ENCODE measurements at regions not wholly inside any gene's neighbourhood (a gene's known extent, or its start where the extent isn't known, plus 50 kb on each side); places are given as distances from the start of the nearest gene placed in this dataset.

- no peak for TF ChIP-seq CTCF (IDR thresholded peaks at IDR 0.05; ENCODE audit: extremely low read depth, low read depth, low read length)
- Histone ChIP-seq H3K9me3 (ENCODE audit: low read depth, low read length) (no peaks in the 10 kb centered on the region), H4K20me1 (ENCODE audit: insufficient read depth, low read length) (no peaks in the 10 kb centered on the region), H3K4me1 (ENCODE audit: insufficient read depth, low read length) (no peaks in the 10 kb centered on the region), H2AFZ (ENCODE audit: low read length) (no peak overlapping the region), H3K27ac (ENCODE audit: low read depth, low read length) (no peak overlapping the region), H3K79me2 (ENCODE audit: insufficient read depth, low read length) (no peaks in the 10 kb centered on the region), H3K4me3 (ENCODE audit: insufficient read depth, low read length) (no peak overlapping the region), H3K27me3 (ENCODE audit: insufficient read depth, low read length) (no peaks in the 10 kb centered on the region), H3K4me2 (ENCODE audit: insufficient read depth, low read length) (no peak overlapping the region), H3K36me3 (ENCODE audit: insufficient read depth, low read length) (no peaks in the 10 kb centered on the region)
- DNase-seq (ENCODE audit: insufficient read length, low spot score, missing footprints), result no peak
Measured at GRCh38 chrX:123072686-123073385, 111.2 kb upstream of the GRIA3 start.

GRCh38 chrX:123075947-123076561 is 108.0 kb upstream of the GRIA3 start:
- Histone ChIP-seq H3K9me3 (ENCODE audit: low read depth, low read length) (no peaks in the 10 kb centered on the region), H3K36me3 (ENCODE audit: insufficient read depth, low read length) (no peaks in the 10 kb centered on the region), H3K4me2 (ENCODE audit: insufficient read depth, low read length) (no peak overlapping the region), H3K4me3 (ENCODE audit: insufficient read depth, low read length) (no peak overlapping the region), H3K4me1 (ENCODE audit: insufficient read depth, low read length) (no peaks in the 10 kb centered on the region), H2AFZ (ENCODE audit: low read length) (no peak overlapping the region), H3K79me2 (ENCODE audit: insufficient read depth, low read length) (no peaks in the 10 kb centered on the region), H3K27me3 (ENCODE audit: insufficient read depth, low read length) (no peaks in the 10 kb centered on the region), H4K20me1 (ENCODE audit: insufficient read depth, low read length) (no peaks in the 10 kb centered on the region), H3K27ac (ENCODE audit: low read depth, low read length) (no peak overlapping the region)
- no peak for TF ChIP-seq CTCF (IDR thresholded peaks at IDR 0.05; ENCODE audit: extremely low read depth, low read depth, low read length)
- DNase-seq (ENCODE audit: insufficient read length, low spot score, missing footprints), result no peak

DNA sequence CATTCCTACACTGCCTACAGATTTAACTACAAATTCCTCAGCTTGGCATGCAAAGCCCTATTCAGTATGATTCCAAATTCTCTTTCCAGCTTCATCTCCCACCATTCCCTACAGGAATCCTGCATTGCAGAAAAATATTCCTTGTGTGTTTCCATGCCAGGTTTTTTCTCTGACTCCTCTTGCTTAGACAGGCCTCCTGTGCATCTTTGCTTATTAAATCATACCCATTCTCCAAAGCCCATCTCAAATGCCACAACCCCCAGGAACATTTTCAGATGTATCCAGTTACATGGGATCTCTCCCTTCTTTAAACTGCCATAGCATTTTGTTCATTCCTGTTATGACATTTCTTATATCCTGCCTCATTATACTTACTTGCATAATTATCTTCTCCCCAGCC is 106.4 kb upstream of the GRIA3 start:
- H4K20me1 ChIP-seq (ENCODE audit: insufficient read depth, low read length), result no peaks in the 10 kb centered on the region
- no peak overlapping the region for H3K27ac ChIP-seq (ENCODE audit: low read depth, low read length)
- no peaks in the 10 kb centered on the region for H3K4me1 ChIP-seq (ENCODE audit: insufficient read depth, low read length)
- H3K4me3 ChIP-seq (ENCODE audit: insufficient read depth, low read length), result no peak overlapping the region
- TF ChIP-seq CTCF (IDR thresholded peaks at IDR 0.05; ENCODE audit: extremely low read depth, low read depth, low read length), result no peak
- no peaks in the 10 kb centered on the region for H3K9me3 ChIP-seq (ENCODE audit: low read depth, low read length)
- H3K27me3 ChIP-seq (ENCODE audit: insufficient read depth, low read length), result no peaks in the 10 kb centered on the region
- no peaks in the 10 kb centered on the region for H3K36me3 ChIP-seq (ENCODE audit: insufficient read depth, low read length)
- DNase-seq (ENCODE audit: insufficient read length, low spot score, missing footprints), result no peak
- H2AFZ ChIP-seq (ENCODE audit: low read length), result no peak overlapping the region
- H3K4me2 ChIP-seq (ENCODE audit: insufficient read depth, low read length), result no peak overlapping the region
- no peaks in the 10 kb centered on the region for H3K79me2 ChIP-seq (ENCODE audit: insufficient read depth, low read length)

DNA sequence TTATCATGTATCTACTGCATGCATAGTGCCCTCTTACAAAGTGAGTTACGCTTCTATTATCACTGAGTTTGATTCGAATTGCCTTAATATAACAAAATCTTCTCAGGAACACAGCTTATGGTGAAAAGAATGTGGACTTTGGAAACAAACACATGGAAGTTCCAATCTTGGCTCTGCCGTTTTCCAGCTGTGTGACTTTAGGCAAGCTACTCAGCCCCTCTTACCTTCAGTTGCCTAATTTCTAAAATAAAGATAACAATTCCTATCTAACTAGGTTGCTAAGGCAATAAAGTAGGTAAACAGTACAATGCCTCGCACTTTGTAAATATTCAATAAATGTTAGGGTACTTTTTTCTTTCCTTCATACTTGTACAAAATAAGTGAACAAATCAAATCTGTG is 104.0 kb upstream of the GRIA3 start:
- Histone ChIP-seq H3K36me3 (ENCODE audit: insufficient read depth, low read length) (no peaks in the 10 kb centered on the region), H2AFZ (ENCODE audit: low read length) (no peak overlapping the region), H3K4me1 (ENCODE audit: insufficient read depth, low read length) (peaks cover 10% of the 10 kb centered on the region), H3K27ac (ENCODE audit: low read depth, low read length) (no peak overlapping the region), H4K20me1 (ENCODE audit: insufficient read depth, low read length) (no peaks in the 10 kb centered on the region), H3K27me3 (ENCODE audit: insufficient read depth, low read length) (no peaks in the 10 kb centered on the region), H3K79me2 (ENCODE audit: insufficient read depth, low read length) (no peaks in the 10 kb centered on the region), H3K4me3 (ENCODE audit: insufficient read depth, low read length) (no peak overlapping the region), H3K4me2 (ENCODE audit: insufficient read depth, low read length) (no peak overlapping the region), H3K9me3 (ENCODE audit: low read depth, low read length) (no peaks in the 10 kb centered on the region)
- no peak for DNase-seq (ENCODE audit: insufficient read length, low spot score, missing footprints)
- TF ChIP-seq CTCF (IDR thresholded peaks at IDR 0.05; ENCODE audit: extremely low read depth, low read depth, low read length), result no peak

Measured in osteoblast (primary cell).